GM12892 (cell line): ENCODE measurements at regions not wholly inside any gene's neighbourhood (a gene's known extent, or its start where the extent isn't known, plus 50 kb on each side); places are given as distances from the start of the nearest gene placed in this dataset.

Source experiments
- POLR2AphosphoS5 ChIP-seq: IDR thresholded peaks from 2 replicates; pipeline ENCODE4 v1.6.1; 2011; ENCODE audit warnings: low read depth, low read length, control low read depth
- TAF1 ChIP-seq: IDR thresholded peaks from 2 replicates; pipeline ENCODE4 v1.6.1; 2011; ENCODE audit warnings: low read depth, mild to moderate bottlenecking, control low read depth, low read length, borderline replicate concordance

GRCh38 chr18:11259469-11260150 is 110.2 kb upstream of the PIEZO2 start:
- no peak for TF ChIP-seq POLR2AphosphoS5
- no peak for TF ChIP-seq TAF1
